NCI-H526 treated with DMSO at 0.1 percent for 48 hours (cell line): ENCODE measurements at regions not wholly inside any gene's neighbourhood (a gene's known extent, or its start where the extent isn't known, plus 50 kb on each side); places are given as distances from the start of the nearest gene placed in this dataset.
"Not testable (repeated sequence)": the region's sequence is repeated elsewhere in the genome, so short reads cannot be mapped to it uniquely, and the experiment has no call there.

Source experiments
- DNase-seq: peaks from one replicate; lab custom pipeline; 2025; lab: John Stamatoyannopoulos, UW

GRCh38 chr6:150739711-150740349 is 125.7 kb upstream of the MTHFD1L start:
- DNase-seq, result no peak

GRCh38 chr6:150740453-150740852 is 125.0 kb upstream of the MTHFD1L start:
- no peak for DNase-seq

- no peak for DNase-seq
Observed at GRCh38 chr6:150741633-150742200, 123.8 kb upstream of the MTHFD1L start.

GRCh38 chr6:150744522-150745260 is 120.8 kb upstream of the MTHFD1L start:
- no peak for DNase-seq

GRCh38 chr6:150745896-150746295 is 119.6 kb upstream of the MTHFD1L start:
- no peak for DNase-seq

GRCh38 chr6:150747155-150747554 is 118.3 kb upstream of the MTHFD1L start:
- DNase-seq, result no peak

- DNase-seq, result no peak
Observed at GRCh38 chr6:150749091-150749670, 116.3 kb upstream of the MTHFD1L start.

GRCh38 chr6:150751296-150751695 is 114.2 kb upstream of the MTHFD1L start:
- no peak for DNase-seq

GRCh38 chr6:150752409-150752808 is 113.1 kb upstream of the MTHFD1L start:
- DNase-seq, result no peak

GRCh38 chr6:150753371-150754064 is 112.0 kb upstream of the MTHFD1L start:
- DNase-seq, result peak; percentile 36

GRCh38 chr6:150755042-150755441 is 110.5 kb upstream of the MTHFD1L start:
- DNase-seq, result no peak

GRCh38 chr6:150755524-150755923 is 110.0 kb upstream of the MTHFD1L start:
- DNase-seq, result no peak

- DNase-seq, result no peak
Observed at GRCh38 chr6:150756173-150756572, 109.3 kb upstream of the MTHFD1L start.

GRCh38 chr6:150757807-150758206 is 107.7 kb upstream of the MTHFD1L start:
- not testable (repeated sequence) for DNase-seq

GRCh38 chr6:150759483-150759882 is 106.0 kb upstream of the MTHFD1L start:
- DNase-seq, result no peak

- no peak for DNase-seq
Observed at GRCh38 chr6:150761771-150762170, 103.7 kb upstream of the MTHFD1L start.

GRCh38 chr6:150764334-150765066 is 101.0 kb upstream of the MTHFD1L start:
- DNase-seq, result peak; percentile 85

- DNase-seq, result no peak
Observed at GRCh38 chr6:150765067-150765764, 100.3 kb upstream of the MTHFD1L start.

- DNase-seq, result peak; percentile 14
Observed at GRCh38 chr6:150766201-150766997, 99.1 kb upstream of the MTHFD1L start.

GRCh38 chr6:150767161-150767560 is 98.3 kb upstream of the MTHFD1L start:
- DNase-seq, result no peak
